K562 (cell line): ENCODE measurements at regions not wholly inside any gene's neighbourhood (a gene's known extent, or its start where the extent isn't known, plus 50 kb on each side); places are given as distances from the start of the nearest gene placed in this dataset.

Experiments
- SAP30 ChIP-seq: fragments of 200-600 bp; sonication (generic); IDR thresholded peaks from 2 replicates; pipeline ENCODE4 v1.6.1; 2012; ENCODE audit warnings: borderline replicate concordance, low read depth, mild to moderate bottlenecking, moderate library complexity, low read length, control low read depth, inconsistent platforms; ENCODE audit not compliant: insufficient read depth, poor library complexity, severe bottlenecking
- TF ChIP-seq, protein P1 (sequence below): sonication (generic); IDR thresholded peaks from 2 replicates; pipeline ENCODE4 v1.6.1; 2016

GRCh38 chr2:189372688-189373257 lies 68.5 kb upstream of the WDR75 start:
- no peak for TF ChIP-seq SAP30
- TF ChIP-seq, protein P1, sequence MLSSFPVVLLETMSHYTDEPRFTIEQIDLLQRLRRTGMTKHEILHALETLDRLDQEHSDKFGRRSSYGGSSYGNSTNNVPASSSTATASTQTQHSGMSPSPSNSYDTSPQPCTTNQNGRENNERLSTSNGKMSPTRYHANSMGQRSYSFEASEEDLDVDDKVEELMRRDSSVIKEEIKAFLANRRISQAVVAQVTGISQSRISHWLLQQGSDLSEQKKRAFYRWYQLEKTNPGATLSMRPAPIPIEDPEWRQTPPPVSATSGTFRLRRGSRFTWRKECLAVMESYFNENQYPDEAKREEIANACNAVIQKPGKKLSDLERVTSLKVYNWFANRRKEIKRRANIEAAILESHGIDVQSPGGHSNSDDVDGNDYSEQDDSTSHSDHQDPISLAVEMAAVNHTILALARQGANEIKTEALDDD: no peak
